Activated CD4-positive, alpha-beta T cell treated with anti-CD3 and anti-CD28 coated beads, Interleukin-2, Interleukin-4, amounts not matched to agents 100 ng/mL and 50 ng/mL, durations not matched to agents 16 hours and 8 hours (primary cell): ENCODE measurements at regions not wholly inside any gene's neighbourhood (a gene's known extent, or its start where the extent isn't known, plus 50 kb on each side); places are given as distances from the start of the nearest gene placed in this dataset.
A peak's percentile ranks its signal among the peaks of the same experiment; 100 is the strongest.
"Not testable (repeated sequence)": the region's sequence is repeated elsewhere in the genome, so short reads cannot be mapped to it uniquely, and the experiment has no call there.

Experiments
- DNase-seq: peaks from one replicate; pipeline ENCODE4 v3.0.0-alpha.2; 2020; ENCODE audit warnings: low spot score

DNA sequence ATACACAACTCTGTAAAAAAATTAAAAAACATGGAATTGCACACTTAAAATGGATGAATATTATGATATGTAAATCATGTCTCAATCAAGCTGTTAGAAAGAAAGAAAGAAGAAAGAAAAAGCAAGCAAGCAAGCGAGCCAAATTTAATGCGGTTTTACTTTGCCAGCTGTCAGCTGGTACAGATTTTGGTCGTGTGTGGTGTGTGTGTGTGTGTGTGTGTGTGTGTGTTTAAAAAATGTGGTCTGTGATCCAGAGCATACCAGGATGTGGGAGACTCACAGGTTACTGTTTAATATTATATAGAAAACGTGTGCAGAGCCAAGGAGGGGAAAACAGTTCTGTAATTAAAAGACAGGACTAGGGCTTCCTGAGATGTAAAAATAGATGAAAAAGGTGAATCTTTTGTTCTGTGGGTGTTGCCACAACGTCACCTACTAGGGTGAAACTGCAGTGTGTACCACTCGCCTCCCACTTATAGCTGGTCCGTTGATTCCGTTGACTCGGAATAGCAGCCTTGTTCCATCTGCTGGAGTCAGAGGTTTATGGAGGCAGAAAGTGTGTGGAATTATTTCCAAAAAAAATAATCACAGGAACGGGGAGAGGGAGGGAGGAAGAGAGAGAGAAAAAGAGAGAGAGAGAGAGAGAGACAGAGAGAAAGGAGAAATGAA lies 197.7 kb downstream of the BCAS1 start:
- DNase-seq, result peak; percentile 59

- no peak for DNase-seq
Measured at GRCh38 chr20:53872081-53872541, 198.3 kb downstream of the BCAS1 start.

DNA sequence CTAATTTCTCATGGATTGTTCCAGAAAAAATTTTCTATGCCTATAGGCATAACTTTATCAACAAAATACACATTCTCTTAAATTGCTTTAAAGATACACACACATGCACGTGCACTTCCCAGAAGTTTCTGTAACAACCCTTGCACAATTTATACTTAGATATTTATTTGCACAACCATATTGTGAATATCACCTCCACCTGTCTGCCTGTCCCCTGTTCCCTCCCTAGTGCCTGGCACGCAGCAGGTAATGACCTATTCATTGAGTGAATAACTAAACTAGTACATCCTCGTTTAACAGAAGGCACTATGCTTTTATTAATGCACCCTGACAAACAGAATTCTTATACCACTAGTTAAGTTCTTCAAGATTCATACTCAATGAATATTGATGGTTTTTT lies 198.9 kb downstream of the BCAS1 start:
- no peak for DNase-seq

- no peak for DNase-seq
Measured at GRCh38 chr20:53870426-53871315, 199.7 kb downstream of the BCAS1 start.

GRCh38 chr20:53869466-53870258 lies 200.7 kb downstream of the BCAS1 start:
- DNase-seq, result peak; percentile 86

DNA sequence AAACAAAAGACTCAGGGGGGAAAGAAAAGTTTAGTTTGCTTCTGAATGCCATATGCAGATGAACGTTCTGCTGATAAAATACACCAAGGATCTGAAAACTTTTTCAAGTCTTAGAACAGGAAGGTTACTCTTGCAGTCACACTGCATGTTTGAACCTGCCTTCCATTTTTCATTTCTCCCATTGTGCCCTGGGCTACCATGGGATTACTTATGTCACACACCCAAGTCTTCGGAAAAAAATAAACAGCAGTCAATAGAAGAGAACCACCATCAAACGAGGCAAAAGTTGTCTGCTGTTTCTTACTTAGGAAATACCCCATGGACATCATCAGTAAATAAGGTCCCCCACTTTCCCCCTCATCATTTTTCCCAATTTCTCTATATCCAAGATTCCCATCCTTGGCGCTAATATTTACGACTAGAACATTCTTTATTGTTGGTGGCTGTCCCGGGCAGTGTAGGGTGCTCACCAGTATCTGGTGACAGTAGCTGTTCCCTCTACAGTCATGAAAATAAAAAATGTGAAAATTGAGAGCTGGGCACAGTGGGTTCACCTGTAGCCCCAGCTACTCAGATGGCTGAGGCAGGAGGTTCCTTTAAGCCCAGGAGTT lies 202.5 kb downstream of the BCAS1 start:
- DNase-seq, result no peak

DNA sequence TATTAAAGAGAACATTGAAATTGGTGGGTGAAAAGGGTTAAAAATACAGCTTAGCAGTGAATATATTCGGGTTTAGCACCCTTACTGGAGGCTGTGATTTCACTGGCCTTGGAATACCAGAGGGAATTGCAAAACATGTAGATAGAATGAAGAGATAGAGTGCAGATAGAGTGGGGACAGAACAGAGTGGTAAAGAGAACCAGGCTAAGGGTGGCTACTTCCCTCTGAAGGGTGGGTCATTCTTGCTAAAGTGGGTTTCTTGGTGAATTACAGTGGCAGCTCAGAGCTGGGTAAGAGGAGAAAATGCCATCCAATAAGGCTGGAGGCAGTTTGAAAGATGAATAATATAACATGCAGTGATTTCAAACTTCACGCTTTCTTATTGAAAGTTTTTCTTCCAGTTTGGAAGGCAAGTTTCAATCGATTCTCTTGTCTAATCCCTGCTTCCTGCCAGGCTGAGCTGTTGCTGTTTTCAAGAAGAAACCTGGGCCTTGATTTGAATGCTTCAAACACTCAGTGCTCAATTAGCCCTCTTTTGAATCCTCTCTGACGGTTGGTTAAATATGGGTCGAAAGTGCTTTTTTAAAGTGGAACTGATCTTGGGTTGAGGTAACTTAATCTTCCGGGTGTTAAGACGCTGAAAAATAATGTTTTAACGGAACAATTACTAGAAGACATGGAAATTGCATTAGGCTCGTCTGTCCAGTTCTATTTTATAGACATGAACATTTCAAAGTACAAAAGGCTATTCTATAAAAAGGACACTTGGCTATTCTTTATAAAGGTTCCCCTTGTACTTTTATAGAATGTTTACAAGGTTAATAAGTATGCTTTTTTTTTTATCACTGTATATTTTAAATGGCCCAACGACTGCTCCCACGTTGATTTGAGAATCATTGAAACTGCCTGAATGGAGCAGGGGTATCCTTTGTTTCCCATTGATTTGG lies 203.3 kb downstream of the BCAS1 start:
- DNase-seq, result peak; percentile 33

- DNase-seq, result no peak
Measured at GRCh38 chr20:53865901-53866793, 204.2 kb downstream of the BCAS1 start.

DNA sequence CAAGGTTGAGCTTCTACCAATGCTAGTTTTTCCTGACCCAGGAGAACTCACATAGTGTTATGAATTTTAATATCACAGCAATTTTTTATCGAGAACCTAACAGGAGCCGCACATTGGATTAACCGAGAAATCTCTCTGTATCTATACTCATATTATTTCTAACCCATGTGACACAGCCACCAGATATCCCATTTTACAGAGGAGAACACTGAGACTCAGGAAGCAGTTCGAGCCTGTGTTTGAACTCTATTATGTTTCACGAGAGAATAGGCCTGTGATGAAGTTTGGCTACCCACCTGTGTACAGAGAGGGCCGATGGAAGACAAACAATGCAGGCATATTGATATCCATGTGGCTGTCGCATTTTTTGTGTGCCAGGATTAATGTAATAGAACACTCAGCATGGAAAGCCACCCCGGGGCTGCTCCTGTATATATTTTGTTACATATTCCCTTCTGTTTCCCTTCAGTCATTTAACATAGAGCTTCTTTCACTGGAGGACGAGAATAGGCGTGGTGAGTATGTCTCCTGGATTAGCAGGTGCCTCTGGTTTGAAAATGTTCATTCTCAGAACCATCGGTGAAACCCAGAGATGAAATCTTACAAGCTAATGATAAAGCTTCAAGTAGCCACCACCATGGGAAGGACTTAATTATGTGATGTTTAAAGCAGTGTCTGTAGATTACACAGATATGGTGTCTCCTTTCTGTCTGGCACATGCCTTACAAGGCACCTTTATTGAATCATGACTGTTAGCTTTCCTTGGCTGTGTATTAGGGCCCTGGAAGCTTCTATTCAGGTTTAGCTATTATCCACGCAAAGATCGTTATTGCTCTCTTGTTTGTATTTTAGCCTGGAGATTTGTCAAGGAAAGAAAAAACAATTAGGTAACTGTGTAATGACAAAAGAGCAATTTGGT lies 205.4 kb downstream of the BCAS1 start:
- not testable (repeated sequence) for DNase-seq

GRCh38 chr20:53863923-53864641 lies 206.3 kb downstream of the BCAS1 start:
- DNase-seq, result not testable (repeated sequence)

- not testable (repeated sequence) for DNase-seq
Measured at GRCh38 chr20:53863535-53863922, 206.9 kb downstream of the BCAS1 start.

GRCh38 chr20:53863039-53863438 lies 207.4 kb downstream of the BCAS1 start:
- DNase-seq, result peak; percentile 28

DNA sequence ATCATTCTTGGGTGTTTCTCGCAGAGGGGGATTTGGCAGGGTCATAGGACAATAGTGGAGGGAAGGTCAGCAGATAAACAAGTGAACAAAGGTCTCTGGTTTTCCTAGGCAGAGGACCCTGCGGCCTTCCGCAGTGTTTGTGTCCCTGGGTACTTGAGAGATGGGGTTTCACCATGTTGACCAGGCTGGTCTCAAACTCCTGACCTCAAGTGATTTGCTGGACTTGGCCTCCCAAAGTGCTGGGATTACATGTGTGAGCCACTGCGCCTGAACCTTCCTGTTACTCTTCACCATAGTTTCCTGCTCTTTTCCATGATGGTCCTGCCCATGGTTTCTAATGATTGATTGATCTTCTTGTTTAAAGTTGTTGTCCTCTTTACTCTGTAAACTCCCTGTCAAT lies 207.9 kb downstream of the BCAS1 start:
- DNase-seq, result not testable (repeated sequence)

GRCh38 chr20:53862136-53862397 lies 208.3 kb downstream of the BCAS1 start:
- DNase-seq, result not testable (repeated sequence)

- DNase-seq, result no peak
Measured at GRCh38 chr20:53859684-53860083, 210.7 kb downstream of the BCAS1 start.

- DNase-seq, result not testable (repeated sequence)
Measured at GRCh38 chr20:53859009-53859408, 211.4 kb downstream of the BCAS1 start.

- DNase-seq, result not testable (repeated sequence)
Measured at GRCh38 chr20:53858516-53858915, 211.9 kb downstream of the BCAS1 start.

GRCh38 chr20:53857723-53858236 lies 212.6 kb downstream of the BCAS1 start:
- no peak for DNase-seq
